CD4-positive, alpha-beta T cell treated with Interferon gamma for 1 hour (primary cell): ENCODE measurements at regions not wholly inside any gene's neighbourhood (a gene's known extent, or its start where the extent isn't known, plus 50 kb on each side); places are given as distances from the start of the nearest gene placed in this dataset.

Source experiments
- DNase-seq: peaks from one replicate; pipeline ENCODE4 v3.0.0-alpha.2; 2020

DNA sequence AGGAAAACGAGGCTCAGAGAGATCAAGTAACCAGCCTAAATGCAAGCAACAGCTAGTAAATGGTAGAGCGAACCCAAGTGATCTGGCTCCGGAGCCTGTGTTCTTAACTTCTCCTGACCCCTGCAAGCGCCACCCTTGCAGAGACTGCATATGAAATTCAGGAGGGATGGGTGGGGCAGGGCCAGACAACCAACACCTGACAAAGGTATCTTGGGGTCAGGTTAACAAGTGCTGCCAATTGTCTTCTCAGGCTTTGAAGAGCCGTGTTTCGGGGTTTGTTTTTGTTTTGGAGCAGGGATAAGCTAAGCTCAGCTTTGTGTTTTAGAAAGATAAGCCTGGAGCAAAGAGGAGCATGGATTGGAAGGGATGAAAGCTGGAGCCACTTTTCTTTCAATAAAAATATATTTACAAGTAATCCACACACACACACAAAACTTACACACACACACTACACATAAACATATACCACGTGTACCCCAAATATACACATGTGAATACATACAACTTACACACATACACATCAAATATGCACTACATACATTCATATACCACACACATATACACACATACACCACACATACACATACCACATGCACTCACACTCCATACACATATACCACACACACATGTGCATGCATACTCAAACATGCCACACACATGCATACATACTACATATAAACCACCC is 722.0 kb downstream of the DIAPH3 start:
- no peak for DNase-seq

GRCh38 chr13:59442461-59442860 is 721.3 kb downstream of the DIAPH3 start:
- DNase-seq: no peak

DNA sequence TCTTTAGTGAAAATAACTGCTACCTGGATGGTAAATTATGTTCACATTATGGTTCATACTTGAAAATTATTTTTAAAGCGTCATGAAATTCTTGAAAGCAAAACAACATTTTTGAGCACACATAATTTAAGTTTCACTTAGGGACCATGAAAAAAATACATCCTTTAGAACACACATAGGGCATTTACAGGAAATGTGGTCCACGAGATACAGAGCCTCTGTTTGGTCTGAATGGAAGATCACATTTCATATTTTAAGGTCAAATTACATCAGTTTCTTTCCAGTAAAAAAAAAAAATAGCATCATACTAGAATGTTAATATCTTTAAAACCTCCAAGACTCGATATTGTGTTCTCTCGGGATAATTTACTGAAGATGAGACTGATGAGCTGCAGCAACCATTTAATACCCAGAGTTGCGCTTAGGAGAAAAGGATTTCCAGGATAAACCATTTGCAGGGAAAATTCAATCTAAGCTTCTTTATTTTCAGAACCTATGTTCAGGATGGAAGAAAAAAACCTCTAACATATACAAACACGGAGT is 720.7 kb downstream of the DIAPH3 start:
- DNase-seq: no peak

- DNase-seq: no peak
Measured at GRCh38 chr13:59444210-59444857, 719.4 kb downstream of the DIAPH3 start.

- DNase-seq: no peak
Measured at GRCh38 chr13:59445812-59446211, 717.9 kb downstream of the DIAPH3 start.

- no peak for DNase-seq
Measured at GRCh38 chr13:59446391-59446790, 717.3 kb downstream of the DIAPH3 start.

- DNase-seq: no peak
Measured at GRCh38 chr13:59447031-59447430, 716.7 kb downstream of the DIAPH3 start.

GRCh38 chr13:59447846-59448620 is 715.7 kb downstream of the DIAPH3 start:
- no peak for DNase-seq

- no peak for DNase-seq
Measured at GRCh38 chr13:59449750-59450149, 714.0 kb downstream of the DIAPH3 start.

DNA sequence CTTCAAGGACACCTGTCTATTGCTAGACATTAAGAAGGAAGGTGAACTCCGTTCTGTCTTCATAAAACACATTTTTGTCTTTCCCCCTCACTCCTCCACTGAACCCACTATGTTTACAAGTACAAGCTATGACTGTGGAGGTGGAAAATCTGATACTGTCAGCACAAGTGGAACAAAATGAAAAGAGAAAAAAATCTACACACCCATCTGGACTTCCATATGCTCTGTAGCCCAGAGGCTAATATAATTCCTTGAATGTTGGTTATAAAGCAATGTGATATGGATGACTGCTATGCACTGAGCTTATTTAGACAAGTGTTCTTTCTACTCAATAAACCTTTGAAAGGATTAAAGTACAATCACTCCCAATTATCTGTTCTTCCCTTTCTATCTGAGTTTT is 713.5 kb downstream of the DIAPH3 start:
- no peak for DNase-seq

DNA sequence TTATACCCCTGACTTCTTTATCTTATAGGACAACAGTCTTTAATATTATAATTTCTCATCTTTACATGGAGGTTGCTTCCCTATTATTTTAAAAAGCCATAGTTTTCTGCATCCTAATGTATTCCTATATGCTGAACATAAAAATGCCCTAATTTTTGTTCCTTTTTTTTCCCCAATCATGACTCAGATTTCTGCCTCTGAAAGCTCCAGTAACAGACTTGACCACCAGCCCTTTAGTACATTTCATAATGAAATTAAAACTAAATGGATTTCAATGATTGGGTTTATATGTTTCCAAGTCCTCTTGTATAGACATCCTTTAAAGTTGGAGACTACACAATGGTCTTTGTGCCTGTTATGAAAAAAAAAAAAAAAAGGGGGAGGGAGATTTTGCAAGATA is 712.5 kb downstream of the DIAPH3 start:
- no peak for DNase-seq

DNA sequence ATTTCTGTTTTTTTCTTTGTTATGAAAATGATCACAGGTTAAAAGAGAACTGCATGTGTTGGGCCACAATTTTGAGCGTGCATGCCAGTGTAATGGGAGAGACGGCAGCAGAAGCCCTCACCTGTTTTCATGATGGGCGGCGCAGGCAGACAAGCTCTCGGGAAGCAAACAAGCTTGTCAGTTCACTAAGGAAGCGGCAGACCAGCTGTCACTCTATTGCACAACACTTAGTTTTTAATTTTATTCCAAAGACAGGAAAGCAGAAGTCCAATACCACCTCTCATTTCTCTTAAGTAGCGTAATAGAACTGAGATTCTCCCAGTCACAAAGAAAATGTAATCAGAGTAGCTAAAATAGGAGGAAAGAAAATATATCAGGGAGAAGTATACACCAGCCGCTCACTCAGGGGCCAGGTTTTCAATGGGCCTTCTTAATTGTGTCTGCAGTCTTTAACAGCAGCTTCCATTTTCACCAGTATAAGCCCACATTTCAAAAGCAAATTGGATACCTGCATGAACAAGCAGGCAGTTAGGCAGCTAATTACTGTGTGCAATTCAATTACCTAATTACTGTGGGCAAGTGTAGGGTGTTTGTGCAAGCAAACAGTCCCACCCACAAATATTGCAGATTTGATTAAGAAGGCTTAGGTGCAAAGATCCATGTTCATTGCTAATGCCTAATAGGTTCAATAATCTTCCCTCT is 711.4 kb downstream of the DIAPH3 start:
- no peak for DNase-seq

- no peak for DNase-seq
Measured at GRCh38 chr13:59458908-59459579, 704.7 kb downstream of the DIAPH3 start.

- DNase-seq: no peak
Measured at GRCh38 chr13:59459972-59460371, 703.8 kb downstream of the DIAPH3 start.

DNA sequence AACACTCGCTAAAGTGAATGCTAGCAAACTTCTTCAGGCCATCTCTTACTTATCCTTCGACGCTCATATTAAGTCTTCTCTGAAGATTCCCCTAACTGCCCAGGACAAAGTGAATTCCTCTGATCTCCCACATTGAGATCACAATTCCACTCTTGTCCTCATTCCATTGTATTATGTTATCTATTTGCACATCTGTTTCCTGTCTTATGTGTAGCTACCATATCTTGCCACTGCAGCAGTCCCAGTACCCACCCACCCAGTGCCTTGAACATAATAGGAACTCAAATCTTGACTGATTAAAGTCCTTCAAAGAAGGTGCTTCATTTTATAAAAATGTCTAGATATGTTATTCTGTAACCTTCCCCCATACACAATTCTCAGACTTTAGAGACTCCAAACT is 702.3 kb downstream of the DIAPH3 start:
- DNase-seq: no peak

GRCh38 chr13:59463023-59463422 is 700.7 kb downstream of the DIAPH3 start:
- DNase-seq: no peak

DNA sequence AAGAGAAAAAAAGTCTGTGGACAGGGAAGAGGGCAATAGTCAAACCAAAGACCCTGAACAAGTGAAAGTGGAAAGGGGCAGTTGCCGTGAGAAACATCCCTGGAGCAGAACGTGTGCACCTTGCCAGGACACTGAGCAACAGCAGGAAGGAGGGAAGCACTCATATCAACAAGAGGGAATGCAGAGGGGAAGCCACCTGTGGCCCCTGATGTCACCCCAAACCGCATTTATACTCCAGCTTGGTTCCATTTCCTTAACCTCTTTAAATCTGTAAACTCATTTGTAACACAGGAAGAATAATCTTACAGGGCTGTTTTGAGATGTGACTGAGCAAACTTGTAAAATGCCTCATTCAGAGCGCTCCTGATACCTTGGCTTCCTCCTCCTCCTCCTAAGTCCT is 698.8 kb downstream of the DIAPH3 start:
- no peak for DNase-seq

DNA sequence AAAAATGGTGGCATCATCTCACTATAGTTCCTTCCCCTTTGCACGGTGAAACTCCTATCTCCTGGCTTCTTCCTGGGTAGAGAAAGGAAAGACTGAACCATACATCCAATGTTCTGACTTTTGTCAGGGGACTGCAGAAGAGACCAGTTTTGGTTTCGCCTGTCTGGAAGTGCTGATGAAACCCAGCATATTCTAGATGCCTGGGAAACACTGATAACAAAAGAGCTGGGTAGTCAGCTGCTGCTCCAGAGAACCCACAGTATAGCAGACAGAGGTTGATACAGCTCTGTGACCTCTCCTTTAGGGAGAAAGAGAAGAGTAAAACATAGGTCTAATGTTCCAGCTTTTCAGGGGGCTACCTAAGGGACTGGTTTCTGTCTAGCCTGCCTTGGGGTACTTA is 695.3 kb downstream of the DIAPH3 start:
- no peak for DNase-seq

GRCh38 chr13:59471106-59471505 is 692.6 kb downstream of the DIAPH3 start:
- DNase-seq: no peak

- DNase-seq: no peak
Measured at GRCh38 chr13:59472134-59472533, 691.6 kb downstream of the DIAPH3 start.

DNA sequence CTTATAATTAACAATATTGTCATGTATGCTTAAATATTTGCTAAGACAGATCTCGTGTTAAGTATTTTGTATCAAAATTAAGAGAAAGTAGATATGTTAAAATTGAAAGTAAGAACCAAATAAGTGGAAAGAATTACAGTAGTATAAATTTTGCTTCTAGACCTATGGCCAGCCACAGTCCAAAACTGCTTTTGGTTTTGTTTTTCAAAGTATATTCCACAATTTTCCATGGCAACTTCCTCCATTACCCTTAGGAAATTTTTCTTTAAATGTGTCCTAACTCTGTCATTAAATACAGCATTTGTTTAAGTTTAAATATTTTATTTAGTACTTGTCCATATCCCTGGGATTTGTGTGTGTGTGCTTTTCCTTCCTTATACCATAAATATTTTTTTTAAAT is 689.0 kb downstream of the DIAPH3 start:
- no peak for DNase-seq

GRCh38 chr13:59475911-59476310 is 687.8 kb downstream of the DIAPH3 start:
- no peak for DNase-seq

DNA sequence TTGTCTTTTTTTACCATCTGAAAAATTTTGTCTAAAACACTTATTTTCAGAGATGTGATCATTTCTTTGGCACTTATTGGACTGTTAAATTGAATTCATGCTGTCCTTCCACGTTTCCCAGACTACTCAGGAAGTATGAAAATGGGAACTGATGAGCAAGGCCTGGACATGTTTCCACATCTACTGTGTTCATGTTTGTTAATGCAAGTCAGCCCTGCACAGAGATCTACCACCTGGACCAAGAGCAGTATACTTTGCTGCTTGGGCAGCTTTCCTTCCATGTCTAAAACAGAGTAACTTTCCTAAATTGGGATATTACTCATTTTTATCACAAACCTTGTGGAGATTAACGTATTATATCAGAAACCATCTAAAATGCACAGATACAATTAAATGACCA is 687.4 kb downstream of the DIAPH3 start:
- no peak for DNase-seq
